Medulla oblongata (tissue), 1 donor: ENCODE measurements at regions not wholly inside any gene's neighbourhood (a gene's known extent, or its start where the extent isn't known, plus 50 kb on each side); places are given as distances from the start of the nearest gene placed in this dataset.

Experiments
- DNase-seq: peaks from one replicate; pipeline ENCODE4 v3.0.0-alpha.2; 2015; ENCODE audit errors: extremely low spot score

DNA sequence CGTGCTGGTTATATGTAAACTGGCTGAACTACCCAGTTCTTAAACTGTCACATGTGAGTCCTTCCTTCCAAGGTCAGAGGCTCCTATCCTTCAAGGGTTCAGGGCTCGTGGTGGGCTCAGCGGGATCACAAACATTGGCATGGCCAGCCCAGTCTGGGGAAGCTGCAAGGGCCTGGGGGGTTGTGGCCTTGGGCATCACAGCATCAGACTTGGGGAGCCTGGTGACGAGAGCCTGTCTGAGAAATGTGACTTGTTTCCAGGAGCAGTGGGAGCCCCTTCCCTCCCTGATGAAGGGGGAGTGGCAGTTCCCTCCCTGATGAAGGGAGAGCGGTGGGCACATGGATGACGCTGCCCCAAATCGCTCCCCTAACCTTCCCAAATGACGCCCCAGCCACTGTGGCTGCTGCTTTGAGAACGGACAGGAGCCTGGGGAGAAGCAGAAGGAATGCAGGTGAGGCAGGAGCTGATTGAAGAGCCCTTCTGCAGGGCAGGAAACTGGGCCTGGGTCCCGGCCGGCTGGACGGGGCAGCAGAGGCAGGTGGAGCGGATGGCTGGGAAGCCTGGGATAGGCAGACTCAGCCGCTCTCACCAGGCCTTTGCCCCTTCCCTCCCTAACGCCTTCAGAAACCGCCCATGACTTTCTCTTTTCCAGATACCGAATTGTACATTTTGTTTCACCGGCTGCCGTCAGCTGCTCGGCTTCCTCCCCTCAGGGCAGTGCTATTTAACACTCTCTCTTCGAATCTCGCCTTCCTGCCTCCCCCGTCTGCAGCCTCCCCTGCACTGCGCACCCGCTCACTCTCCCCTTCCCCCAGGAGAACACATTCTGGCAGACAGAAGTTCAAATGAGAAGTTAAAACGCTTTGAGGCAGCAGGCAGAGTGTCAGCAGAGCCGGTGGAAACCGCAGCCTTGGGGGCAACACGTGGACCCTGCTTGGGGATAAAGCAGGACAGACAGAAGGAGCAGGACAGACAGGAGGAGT, 1486.7 kb downstream of the BRD1 start:
- no peak for DNase-seq

DNA sequence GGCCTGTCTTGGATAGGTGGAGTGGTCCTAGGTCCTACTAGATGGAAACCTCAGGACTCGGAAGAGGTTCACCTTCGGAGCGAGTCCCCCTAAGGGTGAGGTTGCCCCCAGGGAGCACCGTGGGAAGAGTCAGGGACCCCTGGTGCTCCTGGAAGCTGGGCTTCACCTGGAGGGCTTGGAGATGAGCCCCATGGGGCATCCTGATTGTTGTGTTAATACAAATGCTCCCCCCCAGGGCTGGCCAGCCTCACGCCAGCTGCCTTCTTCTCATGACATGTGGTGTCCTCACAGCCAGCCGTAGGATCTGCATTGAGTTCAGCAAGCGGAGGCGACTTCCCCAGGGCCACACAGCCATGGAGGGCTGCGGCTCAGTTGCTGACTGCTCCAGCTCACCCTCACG, 1487.5 kb downstream of the BRD1 start:
- DNase-seq = no peak

DNA sequence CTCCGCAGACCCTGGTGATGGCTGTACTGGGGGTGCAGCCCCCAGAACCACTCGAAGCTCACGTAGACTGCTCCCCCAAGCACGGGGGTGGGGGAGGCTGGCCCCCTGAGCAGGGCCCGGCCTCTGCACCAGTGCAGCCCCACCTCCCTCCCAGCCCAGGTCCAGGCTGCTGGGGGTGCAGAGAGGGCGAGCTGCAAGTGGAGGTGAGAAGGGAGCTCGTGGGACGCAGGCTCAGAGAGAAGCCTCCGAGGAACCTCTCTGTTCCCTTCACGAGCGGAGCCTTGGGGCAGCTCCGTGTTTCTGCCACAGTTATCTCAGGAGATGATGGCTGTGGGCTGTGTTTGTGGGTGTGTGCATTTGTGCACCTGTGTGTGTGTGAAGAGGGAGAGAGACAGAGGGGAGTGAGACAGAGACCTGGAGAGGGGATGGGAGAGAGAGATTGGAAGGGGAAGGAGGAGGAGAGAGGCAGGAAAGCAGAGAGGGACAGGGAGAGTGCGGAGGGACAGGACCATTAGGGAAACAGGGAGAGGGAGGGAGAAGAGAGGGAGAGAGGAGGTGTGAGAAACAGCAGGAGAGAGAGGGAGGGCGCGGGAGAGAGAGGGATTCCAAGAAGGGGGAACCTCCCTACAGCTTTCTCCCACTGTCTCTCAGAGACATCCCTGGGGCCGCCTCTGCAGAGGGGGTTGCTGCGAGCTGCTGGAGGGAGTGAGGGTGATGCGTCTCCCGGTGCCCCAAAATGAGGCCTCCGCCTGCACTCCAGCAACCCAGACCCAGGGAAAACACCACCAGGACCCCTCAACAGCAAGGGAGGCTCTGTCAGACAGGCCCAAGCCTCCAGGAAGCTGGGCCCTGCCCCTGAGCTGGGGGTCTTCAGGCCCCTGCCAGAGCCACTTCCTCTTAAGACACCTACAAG, 1488.6 kb downstream of the BRD1 start:
- no peak for DNase-seq

DNA sequence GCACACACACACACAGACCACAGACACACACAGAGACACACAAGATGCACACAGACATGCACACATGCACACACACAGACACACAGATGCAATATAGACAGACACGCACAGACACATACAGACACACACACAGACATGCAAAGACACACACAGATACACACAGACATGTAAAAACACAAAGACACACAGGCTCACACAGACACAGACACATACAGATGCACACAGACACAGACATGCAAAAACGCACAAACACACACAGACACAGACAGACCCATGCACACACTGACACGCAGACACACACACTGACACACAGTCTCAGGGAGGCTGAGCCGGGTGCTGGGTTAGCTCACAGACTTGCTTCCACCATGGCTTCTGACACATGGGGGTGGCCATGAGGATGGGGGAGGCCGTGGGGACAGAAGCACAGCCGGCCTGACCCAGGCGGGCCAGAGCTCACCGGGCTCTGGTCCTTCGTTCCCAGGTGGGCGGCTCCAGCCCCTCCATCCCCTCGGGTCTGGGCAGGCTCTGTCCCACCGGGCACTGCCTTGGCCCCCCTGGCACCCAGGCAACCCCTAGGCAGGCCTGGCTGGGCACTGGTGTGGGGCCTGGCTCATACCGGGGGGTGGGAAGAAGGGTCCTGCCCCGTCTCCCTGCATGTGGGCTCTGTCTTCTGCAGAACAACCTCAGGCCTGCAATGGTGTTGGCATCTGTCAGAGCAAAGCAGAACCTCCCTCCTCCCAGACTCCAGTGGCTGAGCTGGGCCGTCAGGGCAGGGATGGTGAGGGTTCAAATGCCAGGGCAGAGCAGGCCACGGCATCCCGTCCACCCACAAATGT, 1489.5 kb downstream of the BRD1 start:
- no peak for DNase-seq

DNA sequence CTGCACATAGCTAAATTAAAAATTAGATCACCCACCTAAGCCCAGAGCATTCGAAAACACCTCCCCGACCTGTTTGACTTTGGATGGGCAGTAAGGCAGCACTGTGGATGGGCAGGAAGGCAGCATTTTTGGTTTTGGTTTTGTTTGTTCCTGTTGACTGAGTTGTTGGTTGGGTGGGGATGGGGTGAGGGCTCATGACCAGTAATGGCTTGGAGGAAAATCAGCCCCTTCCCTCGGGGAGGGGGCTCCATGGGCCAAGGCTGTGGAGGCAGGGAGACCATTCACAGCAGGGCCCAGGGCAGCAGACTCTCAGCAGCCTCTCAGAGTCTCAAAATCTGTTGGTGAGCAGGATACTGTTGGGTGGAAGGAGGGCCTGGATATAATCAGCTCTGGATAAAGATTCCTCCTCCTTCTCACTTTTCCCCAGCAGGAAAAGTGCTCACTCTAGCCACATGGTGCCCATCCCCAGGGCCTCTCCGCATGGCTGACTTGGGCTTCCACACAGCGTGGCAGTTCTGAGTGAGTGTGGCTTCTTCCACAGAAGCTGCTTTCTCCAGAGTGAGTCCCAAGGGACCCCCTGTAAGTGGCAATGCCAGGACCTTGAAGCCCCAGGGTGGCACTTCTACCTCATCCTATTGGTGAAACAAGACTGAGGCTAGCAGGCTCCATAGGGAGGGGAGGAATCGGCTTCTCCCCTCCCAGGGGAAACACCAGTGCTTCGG, 1491.2 kb downstream of the BRD1 start:
- DNase-seq = no peak

DNA sequence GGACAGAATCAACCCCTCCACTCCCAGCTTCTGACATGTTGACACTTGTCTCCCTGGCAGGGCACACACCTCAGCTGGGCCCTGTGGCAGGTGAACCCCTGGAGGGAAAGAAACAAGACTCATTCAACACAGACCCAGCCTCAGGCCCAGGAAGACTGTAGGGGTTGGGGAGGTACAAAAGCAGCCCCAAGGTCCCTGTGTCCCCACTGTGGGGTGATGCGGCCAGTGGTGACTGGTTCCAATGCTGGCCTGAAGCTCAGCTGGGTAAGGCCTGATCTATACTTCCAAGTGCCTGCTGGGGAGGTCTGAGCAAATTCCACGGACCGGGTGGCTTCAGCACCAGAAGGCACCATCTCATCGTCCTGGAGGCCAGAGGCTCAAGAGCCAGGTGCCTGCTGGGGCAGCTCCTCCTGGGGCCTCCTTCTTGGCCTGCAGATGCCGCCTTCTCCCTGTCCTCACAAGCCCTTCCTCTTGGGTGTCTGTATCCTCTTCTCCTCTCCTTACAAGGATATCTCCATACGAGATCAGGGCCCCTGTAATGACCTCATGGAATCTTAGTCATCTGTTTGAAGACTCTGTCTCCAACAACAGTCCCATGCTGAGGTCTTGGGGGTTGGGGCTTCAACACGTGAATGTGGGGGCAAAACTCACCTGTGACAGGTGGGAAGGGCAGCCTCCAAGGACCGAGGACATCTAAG, 1492.1 kb downstream of the BRD1 start:
- DNase-seq = no peak

DNA sequence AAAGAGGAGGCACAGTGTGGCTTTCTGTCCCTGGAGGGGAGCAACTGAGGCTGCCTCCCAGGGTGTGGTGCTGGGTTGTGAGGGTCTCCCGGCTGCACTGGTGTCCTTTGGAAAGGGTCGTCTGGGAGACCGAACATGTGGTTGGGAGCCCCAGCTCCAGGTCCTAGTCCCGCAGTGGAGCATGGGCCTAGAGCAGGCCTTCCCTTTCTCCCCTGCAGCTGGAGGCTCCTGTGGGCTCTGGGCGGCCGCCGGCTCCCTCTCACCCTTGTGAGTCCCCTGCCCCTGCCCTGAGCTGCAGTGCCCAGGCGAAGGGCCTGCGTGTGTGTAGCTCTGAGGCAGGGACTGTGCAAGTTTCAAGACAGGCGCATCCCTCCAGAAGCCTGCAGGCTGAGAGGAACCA, 1492.7 kb downstream of the BRD1 start:
- DNase-seq = no peak

DNA sequence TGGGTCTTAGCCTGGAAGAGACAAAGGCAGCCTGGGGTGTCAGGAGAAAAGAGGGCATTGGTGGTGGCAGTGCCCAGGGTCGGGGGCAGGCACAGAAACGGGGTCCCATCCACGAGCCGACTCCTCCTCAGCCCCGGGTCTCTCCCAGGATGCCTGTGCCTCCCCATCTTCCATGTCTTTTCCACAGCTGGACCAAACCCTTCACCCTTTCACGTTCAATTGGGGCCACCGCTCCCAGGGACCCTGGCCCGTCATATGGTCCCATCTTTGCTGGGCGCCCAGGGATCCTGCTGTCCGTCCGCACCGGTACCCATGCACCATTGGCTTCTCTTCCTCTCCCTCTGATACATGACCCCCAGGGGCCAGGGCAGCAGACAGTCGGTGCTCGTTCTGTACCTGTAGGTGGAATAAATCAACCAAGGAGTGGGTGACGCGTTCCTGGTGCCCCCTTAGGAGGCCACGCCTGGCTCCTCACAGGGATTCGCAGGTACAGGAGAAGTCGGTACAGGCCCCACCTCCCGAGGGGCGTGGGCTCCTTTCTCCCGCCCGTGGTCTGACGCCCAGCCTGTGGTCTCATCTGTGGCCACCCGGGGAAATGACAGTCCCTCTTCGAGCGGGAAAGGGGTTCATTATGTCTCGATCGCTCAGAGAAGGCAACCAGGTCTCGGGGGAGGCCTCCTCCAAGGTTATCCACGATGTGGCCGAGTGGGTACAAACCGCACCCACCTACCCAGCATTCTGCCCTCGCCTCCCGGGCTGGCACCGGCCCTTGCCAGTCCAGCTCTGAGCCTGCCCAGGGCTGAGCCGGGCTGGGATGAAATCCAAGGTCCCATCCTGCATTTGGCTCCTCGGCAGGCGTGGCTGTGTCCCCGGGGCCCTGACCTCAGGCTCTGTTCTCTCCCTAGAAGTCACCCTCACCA, 1493.6 kb downstream of the BRD1 start:
- no peak for DNase-seq

DNA sequence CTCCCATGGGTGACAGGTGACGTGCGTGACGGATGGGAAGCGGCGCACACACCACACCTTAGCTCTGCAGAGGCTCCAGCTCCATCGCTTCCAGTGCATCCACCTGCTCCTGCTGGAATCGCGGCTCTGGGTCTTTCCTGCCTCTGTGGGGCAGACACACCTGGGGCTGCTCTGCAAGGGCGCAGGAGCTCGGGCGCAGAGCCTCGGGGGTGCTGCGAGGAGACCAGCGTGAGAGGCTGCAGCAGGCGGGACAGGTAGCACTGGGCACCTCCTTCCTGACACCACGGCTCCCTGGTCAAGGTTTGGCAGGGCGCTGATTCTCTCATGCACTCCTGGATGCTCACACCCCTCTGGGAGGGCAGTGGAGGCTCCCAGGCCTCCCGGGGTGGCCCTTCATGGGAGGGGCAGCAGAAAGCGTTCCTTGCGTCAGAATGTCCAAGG, 1494.3 kb downstream of the BRD1 start:
- no peak for DNase-seq

DNA sequence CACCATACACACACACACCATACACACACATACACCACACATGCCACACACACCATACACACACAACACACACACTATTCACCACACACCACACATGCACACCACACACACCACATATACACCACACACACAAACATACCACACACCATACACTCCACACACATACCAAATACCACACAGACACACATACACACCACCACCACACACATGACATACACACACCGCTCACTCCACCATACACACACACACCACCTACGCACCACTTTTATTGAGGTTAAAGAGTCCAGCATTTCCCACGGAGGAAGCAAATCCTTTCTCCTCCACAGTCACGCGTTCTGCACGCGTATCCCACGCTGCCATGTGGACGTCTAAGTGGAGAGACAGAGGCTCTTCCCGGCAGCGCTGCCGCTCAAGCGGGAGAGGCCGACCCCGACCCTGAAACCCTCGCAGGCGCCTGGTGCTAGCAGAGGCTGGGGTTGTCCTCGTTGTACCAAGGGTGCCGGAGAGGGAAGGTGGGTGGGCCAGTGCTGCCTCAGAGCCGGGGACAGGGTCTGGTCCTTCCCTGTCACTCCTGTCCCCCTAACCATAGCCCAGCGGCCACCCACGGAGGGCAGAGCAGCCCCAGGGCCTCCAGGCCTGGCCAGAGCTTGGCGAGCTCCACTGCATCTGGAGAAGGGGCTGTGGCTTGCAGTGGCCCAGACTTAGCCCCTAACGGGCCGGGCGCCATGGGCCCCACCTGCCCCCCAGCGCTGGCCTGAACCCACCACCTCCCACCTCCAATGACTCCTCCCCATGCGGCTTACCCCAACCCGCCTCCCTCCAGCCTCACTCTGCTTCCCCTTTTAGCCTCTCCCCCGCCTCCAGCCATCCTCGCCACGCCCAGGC, 1495.0 kb downstream of the BRD1 start:
- no peak for DNase-seq

DNA sequence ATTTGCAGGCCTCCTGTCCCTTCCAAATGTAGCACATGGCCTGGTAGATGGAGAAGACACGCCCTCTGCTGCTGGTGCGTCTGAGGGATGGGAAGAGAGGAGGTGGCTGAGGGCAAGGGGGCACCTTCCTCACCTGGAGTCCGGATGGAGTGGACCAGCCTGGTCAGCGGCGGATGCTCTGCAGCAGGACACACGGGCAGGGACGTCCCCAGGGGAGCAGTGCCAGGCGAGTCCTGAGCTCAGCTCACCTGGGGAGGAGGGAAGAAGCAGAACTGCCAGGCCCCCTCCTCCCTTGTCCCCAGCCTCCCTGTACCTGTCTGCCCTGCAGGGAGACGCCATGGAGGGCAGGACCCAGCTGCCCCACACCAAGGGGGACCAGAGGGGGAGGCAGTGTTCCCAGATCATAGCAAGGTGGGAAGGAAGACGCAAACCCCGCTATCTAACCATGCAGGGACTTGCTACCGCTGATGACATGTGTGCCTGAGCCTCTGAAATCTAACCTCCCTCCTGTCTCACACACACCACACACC, 1495.9 kb downstream of the BRD1 start:
- DNase-seq = no peak

DNA sequence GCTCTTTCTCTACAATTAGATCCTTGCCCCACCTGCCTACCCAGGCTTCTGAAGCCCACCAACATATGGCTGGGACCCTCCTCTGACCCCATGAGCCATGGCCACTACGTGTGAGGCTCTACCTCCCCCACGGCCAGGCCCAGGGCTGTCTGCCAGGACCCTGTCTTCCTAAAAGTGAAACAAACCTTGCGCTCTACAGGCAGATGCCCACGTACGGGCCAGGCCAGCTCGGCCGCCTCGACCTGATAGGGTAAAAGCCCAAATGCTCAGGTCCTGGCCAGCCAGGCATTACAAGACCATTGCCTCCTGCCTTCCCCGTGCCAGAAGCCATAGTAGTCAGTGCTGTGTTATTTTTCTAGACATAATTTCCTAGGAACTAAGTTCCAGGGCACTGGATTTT, 1496.4 kb downstream of the BRD1 start:
- DNase-seq = no peak

DNA sequence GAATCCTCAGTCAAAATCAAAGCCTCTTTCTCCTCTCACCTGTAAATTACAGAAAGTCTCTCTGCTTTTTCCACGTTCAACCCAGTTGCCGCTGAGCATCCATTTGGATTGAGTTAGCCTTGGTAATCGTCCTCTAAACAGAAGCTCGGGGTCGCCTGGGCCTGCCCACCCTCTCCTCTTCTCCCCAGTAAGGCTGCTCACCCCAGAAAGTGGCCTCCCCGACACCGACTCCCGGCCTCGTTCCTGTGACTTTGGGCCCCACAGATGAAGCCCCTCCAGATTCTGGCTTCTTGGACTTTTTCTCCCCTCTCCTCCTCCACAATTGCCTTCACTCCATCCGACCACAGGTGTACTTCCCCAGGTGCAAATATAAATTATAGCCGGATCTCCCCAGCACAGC, 1500.0 kb downstream of the BRD1 start:
- DNase-seq = no peak

DNA sequence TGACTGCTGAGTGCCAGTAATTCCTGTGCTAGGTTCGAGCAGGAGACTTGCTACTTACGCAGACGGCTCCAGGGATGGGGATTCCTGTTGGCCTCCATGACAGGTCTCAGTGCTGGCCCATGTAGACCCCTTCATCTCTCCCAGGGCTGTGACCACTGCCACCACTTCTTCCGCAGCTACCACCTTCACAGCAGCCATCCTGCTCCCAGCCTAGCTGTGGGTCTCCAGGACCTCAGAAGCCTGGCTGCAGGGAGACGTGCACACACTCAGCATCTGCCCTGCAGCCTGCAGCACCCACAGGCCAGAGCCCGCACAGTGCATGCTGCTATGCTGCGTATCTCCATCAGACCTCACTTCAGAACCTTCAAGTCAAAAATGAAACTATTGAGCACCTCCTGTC, 1503.9 kb downstream of the BRD1 start:
- DNase-seq = no peak

DNA sequence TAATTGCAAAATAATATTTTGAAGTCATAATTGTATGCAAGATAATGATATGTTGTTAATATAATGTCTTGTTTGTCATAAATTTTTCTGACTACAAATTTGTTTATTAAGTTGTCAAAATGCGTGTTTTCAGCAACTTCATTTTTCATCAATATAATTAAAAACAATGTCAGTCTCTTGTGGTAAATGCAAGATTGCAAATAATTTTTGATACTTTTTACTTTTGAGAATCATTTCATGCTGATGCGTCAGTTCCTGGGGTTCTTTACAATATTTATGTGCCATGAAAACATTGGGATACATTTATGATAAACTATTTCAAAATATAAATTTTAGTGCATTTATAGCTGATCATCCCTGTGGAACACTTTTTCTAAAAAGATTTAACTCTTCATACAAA, 1504.8 kb downstream of the BRD1 start:
- no peak for DNase-seq

DNA sequence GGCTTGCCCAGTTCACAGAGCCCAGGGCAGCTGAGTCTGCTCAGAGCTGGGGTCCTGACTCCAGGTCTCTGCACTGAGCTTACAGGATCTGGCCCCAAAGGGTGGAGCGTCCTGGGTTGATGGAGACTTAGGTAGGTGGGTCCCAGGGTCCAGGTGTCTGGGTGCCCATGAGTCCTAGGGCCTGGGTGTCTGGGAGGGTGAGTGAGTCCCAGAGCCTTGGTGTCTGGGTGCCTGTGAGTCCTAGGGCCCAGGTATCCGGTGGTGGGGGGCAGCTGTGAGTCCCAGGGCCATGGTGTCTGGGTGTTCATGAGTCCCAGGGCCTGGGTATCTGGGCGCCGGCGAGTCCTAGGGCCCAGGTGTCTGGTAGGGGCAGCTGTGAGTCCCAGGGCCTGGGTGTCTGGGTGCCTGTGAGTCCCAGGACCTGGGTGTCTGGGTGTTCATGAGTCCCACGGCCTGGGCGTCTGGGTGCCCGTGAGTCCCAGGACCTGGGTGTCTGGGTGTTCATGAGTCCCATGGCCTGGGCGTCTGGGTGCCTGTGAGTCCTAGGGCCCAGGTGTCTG, 1505.6 kb downstream of the BRD1 start:
- no peak for DNase-seq

DNA sequence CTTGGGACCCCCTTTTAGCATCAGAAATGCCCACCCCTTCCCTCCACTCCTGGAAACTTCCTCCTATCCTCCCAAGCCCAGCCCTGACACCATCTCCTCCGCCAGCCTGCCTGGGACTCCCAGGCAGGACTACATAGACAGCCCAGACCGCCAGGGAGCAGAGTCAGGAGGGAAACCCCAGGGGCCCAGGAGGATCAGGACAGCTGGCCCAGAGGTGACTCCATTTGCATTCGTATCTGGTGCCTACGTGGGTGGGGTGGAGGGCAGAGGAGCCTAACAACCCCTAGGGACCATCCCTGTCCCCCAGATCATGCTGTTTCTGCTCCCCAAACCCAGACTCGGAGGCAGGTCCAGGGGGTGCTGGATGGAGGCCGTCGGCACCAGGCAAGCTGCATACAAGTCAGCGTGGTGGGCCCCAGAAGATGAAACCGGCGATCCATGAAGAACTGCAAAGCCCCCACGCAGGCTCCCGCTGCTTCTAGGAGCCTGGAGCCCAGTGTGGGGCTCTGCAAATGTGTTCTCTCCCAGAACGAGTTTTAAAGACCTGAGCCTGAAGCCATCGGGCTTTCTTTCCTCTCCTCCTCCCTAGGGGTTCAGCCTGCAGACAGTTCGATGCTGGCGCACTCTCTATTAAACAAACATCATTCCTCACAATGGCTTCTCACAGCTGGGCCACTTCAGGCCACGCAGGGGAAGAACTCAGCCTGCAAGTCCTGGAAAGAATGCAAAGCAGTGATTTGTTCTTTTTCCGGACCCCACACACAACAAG, 1506.8 kb downstream of the BRD1 start:
- no peak for DNase-seq
